ENCODE measurements at regions not wholly inside any gene's neighbourhood (a gene's known extent, or its start where the extent isn't known, plus 50 kb on each side); places are given as distances from the start of the nearest gene placed in this dataset.

DNA sequence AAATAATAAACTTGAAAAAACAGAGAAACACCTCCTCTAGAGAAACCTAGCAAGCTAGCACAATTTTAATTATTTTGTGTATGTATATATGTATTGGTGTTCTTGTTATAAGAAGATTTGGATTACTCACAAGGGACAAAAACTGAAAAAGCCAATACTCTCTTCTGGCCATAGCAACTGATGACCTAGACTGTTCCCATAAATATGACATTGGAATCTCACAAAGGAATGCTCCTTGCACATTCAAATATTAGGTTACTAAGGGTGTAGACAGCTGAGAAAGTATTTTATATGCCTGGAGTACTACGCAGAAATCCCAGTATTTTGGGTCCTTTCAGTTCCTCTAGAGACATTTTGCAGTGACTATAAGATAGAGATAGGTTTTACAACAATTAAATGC is 279.4 kb downstream of the FZD1 start:
- no peak overlapping the region for H3K4me2 ChIP-seq (ENCODE audit: low read depth, low read length, poor library complexity, severe bottlenecking)
- TF ChIP-seq, protein P1, sequence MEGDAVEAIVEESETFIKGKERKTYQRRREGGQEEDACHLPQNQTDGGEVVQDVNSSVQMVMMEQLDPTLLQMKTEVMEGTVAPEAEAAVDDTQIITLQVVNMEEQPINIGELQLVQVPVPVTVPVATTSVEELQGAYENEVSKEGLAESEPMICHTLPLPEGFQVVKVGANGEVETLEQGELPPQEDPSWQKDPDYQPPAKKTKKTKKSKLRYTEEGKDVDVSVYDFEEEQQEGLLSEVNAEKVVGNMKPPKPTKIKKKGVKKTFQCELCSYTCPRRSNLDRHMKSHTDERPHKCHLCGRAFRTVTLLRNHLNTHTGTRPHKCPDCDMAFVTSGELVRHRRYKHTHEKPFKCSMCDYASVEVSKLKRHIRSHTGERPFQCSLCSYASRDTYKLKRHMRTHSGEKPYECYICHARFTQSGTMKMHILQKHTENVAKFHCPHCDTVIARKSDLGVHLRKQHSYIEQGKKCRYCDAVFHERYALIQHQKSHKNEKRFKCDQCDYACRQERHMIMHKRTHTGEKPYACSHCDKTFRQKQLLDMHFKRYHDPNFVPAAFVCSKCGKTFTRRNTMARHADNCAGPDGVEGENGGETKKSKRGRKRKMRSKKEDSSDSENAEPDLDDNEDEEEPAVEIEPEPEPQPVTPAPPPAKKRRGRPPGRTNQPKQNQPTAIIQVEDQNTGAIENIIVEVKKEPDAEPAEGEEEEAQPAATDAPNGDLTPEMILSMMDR (conservative IDR thresholded peaks at IDR 0.05; ENCODE audit: low read length) = no peak
- no peak for TF ChIP-seq EZH2phosphoT487 (IDR thresholded peaks at IDR 0.05; ENCODE audit: borderline replicate concordance)
- no peaks in the 10 kb centered on the region for H3K9me2 ChIP-seq (replicated peaks; ENCODE audit: low read depth, low read length)
- no peaks in the 10 kb centered on the region for H3K4me1 ChIP-seq (ENCODE audit: insufficient read depth, low read length, poor library complexity, severe bottlenecking)
- H3K9me3 ChIP-seq (ENCODE audit: insufficient read depth, low read depth, low read length) = no peaks in the 10 kb centered on the region
- H2AFZ ChIP-seq (ENCODE audit: low read length) = no peak overlapping the region
- no peaks in the 10 kb centered on the region for H3F3A ChIP-seq (ENCODE audit: low read depth)
- no peak overlapping the region for H3K9ac ChIP-seq (ENCODE audit: low read depth, low read length, poor library complexity, severe bottlenecking)
- H4K20me1 ChIP-seq (ENCODE audit: insufficient read depth, low read length, poor library complexity, severe bottlenecking) = no peaks in the 10 kb centered on the region
- H3K27me3 ChIP-seq (ENCODE audit: insufficient read depth, low read length, poor library complexity, severe bottlenecking) = no peaks in the 10 kb centered on the region
- no peak overlapping the region for H3K4me3 ChIP-seq (ENCODE audit: low read length, poor library complexity, severe bottlenecking)
- H3K79me2 ChIP-seq (ENCODE audit: insufficient read depth, low read length) = no peaks in the 10 kb centered on the region
- H3K36me3 ChIP-seq (ENCODE audit: insufficient read depth, low read length) = no peaks in the 10 kb centered on the region

DNA sequence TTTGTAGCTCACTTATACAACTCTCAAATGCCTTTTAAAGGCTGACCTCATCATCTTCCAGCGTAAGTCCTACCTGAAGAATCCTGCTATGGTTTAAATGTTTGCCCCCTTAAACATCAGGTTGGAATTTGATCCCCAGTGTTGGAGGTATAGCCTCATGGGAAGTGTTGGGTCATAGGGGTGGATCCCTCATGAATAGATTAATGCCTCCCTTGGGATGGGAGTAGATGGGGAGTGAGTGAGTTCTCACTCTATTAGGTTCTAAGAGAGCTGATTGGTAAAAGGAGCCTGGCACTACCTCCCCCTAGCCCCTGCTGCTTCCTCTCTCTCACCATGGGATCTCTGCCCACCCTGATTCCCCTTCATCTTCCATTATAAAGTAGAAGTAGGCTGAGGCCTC is 285.6 kb downstream of the FZD1 start:
- Histone ChIP-seq H3K9me2 (replicated peaks; ENCODE audit: low read depth, low read length) (no peaks in the 10 kb centered on the region), H4K20me1 (ENCODE audit: insufficient read depth, low read length, poor library complexity, severe bottlenecking) (no peaks in the 10 kb centered on the region), H3K36me3 (ENCODE audit: insufficient read depth, low read length) (no peaks in the 10 kb centered on the region), H2AFZ (ENCODE audit: low read length) (no peak overlapping the region), H3K4me1 (ENCODE audit: insufficient read depth, low read length, poor library complexity, severe bottlenecking) (no peaks in the 10 kb centered on the region), H3K9ac (ENCODE audit: low read depth, low read length, poor library complexity, severe bottlenecking) (no peak overlapping the region), H3K4me3 (ENCODE audit: low read length, poor library complexity, severe bottlenecking) (no peak overlapping the region), H3K4me2 (ENCODE audit: low read depth, low read length, poor library complexity, severe bottlenecking) (no peak overlapping the region), H3K79me2 (ENCODE audit: insufficient read depth, low read length) (no peaks in the 10 kb centered on the region), H3F3A (ENCODE audit: low read depth) (no peaks in the 10 kb centered on the region), H3K9me3 (ENCODE audit: insufficient read depth, low read depth, low read length) (no peaks in the 10 kb centered on the region), H3K27me3 (ENCODE audit: insufficient read depth, low read length, poor library complexity, severe bottlenecking) (no peaks in the 10 kb centered on the region)
- TF ChIP-seq, protein P1 (conservative IDR thresholded peaks at IDR 0.05; ENCODE audit: low read length) = no peak
- no peak for TF ChIP-seq EZH2phosphoT487 (IDR thresholded peaks at IDR 0.05; ENCODE audit: borderline replicate concordance)

DNA sequence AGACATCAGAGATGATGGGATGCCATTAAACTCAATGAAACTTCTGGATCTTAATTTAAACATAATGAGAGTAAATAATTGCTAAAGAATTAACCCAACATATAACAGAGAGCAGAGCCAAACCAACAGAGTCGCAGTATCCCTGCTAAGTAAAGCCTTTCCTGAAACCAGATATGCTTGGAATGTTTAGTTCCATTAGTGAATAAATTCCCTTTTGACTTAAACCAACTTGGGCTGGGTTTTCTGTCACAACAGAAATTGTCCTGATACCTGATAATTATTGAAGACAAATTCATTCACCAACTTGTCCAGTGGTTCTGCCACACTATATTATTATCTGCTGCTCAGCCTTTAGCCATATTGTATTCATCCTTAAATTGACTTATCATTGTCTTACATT is 286.7 kb downstream of the FZD1 start:
- TF ChIP-seq, protein P1 (conservative IDR thresholded peaks at IDR 0.05; ENCODE audit: low read length) = no peak
- TF ChIP-seq EZH2phosphoT487 (IDR thresholded peaks at IDR 0.05; ENCODE audit: borderline replicate concordance) = no peak
- H3K9me3 ChIP-seq (ENCODE audit: insufficient read depth, low read depth, low read length) = no peaks in the 10 kb centered on the region
- no peaks in the 10 kb centered on the region for H3K79me2 ChIP-seq (ENCODE audit: insufficient read depth, low read length)
- no peaks in the 10 kb centered on the region for H3F3A ChIP-seq (ENCODE audit: low read depth)
- H3K4me1 ChIP-seq (ENCODE audit: insufficient read depth, low read length, poor library complexity, severe bottlenecking) = no peaks in the 10 kb centered on the region
- no peaks in the 10 kb centered on the region for H3K36me3 ChIP-seq (ENCODE audit: insufficient read depth, low read length)
- no peaks in the 10 kb centered on the region for H3K27me3 ChIP-seq (ENCODE audit: insufficient read depth, low read length, poor library complexity, severe bottlenecking)
- no peak overlapping the region for H3K9ac ChIP-seq (ENCODE audit: low read depth, low read length, poor library complexity, severe bottlenecking)
- H3K4me3 ChIP-seq (ENCODE audit: low read length, poor library complexity, severe bottlenecking) = no peak overlapping the region
- no peak overlapping the region for H3K4me2 ChIP-seq (ENCODE audit: low read depth, low read length, poor library complexity, severe bottlenecking)
- no peak overlapping the region for H2AFZ ChIP-seq (ENCODE audit: low read length)
- H4K20me1 ChIP-seq (ENCODE audit: insufficient read depth, low read length, poor library complexity, severe bottlenecking) = no peaks in the 10 kb centered on the region
- no peaks in the 10 kb centered on the region for H3K9me2 ChIP-seq (replicated peaks; ENCODE audit: low read depth, low read length)
